HL-60/S4 treated with phorbol 12-myristate 13-acetate at 8.2 ng/mL for 4 days and 3 days (cell line): ENCODE measurements at regions not wholly inside any gene's neighbourhood (a gene's known extent, or its start where the extent isn't known, plus 50 kb on each side); places are given as distances from the start of the nearest gene placed in this dataset.

Experiments
- in situ Hi-C: fragments of 300-500 bp; cut with MboI; formaldehyde crosslinking; loops from 2 replicates; pipeline ENCODE4 v1.15.0; 2022; ENCODE audit warnings: low sequenced_read_pairs

DNA sequence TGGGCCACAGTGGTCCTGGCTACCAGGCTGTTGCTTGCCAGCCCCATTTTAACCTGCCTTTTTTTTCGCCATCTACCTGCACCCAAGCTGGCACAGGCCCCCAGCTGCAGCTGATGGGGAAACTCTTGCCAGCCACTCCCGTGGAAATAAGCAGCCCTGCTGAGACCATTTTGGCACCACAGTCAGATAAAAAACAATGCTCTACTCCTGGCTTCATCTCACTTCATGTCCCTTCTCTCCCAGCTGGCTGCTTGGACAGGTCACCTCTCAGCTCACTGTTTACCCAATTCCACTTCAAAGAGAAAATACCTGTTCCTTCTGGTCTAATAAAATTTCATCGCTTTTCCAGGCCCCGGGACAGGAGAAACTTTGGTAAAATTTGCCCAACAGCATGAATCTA is 322.6 kb upstream of the SLC30A5 start:
- in situ Hi-C loops, result no loop called here

GRCh38 chr5:68771732-68772131 is 322.1 kb upstream of the SLC30A5 start:
- in situ Hi-C loops, result no loop called here

- in situ Hi-C loops, result no loop called here
Observed at GRCh38 chr5:68776381-68776780, 317.4 kb upstream of the SLC30A5 start.

DNA sequence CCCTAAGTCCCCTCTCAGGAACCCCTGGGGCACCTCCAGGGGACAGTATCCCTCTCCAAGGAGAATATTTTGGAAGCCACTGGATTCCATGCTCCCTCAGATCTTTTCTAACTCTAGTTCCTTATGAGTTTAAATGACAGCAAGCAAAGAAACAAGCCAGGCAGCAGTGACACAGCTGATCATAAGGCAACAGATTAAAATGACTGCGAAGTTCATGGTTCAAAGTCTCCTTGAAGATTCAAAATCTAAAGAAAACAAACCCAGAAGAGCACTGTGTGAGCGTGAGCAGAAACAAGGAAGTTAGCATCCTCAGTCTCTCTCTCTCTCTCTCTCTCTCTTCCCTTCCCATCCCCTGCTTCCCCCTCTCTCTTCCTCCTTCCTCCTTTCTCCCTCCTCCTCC is 316.7 kb upstream of the SLC30A5 start:
- in situ Hi-C loops, result no loop called here

- in situ Hi-C loops, result no loop called here
Observed at GRCh38 chr5:68778484-68778883, 315.3 kb upstream of the SLC30A5 start.

DNA sequence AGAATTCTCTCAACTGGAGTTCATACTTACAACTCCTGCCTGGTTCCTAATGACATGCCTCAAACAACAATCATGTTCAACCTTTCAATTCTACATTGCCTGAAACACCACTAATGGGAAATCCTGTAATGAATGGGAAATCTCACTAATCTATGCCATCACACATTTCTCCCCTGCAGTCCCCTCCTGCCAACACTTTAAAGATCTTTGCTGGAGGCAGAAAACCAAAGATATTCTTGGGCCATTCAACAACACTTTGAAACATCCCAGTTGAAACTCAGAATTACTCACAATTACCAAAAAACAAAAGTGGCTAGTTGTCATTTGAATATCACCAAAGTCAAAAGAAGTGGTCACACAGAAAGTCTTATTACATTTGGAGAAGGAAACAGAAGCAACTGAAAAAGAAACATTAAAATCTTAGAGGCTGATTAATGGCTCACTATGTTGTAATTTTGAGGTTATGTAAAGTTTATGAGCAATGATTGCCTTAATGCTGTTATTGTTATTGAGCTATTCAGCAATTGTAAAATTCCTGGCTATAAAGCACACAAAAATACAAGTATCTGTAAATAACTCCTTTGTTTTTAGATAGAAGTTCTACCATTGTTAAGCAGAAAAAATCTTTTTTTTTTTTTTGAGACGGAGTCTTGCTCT is 313.4 kb upstream of the SLC30A5 start:
- in situ Hi-C loops, result no loop called here

DNA sequence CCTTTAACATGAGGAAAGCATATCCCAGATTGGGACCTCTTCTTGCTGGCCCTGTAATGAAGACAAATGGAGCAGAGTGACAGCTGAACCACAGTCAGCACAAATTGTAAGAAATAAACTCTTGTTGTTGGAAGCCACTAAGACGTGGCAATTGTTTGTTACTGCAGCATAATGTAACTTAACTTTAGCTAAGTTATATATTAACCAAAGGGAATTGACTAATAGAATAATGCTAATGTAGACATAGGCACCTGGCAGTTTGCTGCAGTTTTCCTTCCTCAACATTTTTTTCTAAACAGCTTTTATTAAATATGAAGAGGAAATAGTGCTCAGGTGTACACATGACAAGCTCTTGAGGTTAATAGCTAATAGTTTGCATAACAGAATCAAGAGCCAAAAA is 300.7 kb upstream of the SLC30A5 start:
- in situ Hi-C loops, result no loop called here

DNA sequence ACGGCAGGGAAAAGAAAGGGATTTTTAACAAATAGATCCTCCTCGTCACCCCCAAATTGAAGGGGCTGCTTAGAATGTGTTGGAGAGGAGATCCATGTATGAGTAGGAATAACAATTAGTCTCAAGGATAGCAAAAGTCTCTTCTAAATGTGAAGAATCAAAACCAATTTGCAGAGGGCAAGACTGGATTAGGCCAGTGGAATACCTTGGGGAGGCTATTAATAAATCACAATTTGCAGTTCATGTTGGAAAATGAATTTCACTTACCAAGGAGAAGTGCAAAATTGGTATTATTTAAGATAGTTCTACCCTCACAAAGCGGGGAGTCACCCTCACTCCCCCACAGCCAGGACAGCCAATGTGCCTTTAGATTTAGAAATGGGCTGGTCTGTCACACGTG is 299.8 kb upstream of the SLC30A5 start:
- in situ Hi-C loops, result no loop called here

GRCh38 chr5:68795190-68795589 is 298.6 kb upstream of the SLC30A5 start:
- in situ Hi-C loops, result no loop called here

DNA sequence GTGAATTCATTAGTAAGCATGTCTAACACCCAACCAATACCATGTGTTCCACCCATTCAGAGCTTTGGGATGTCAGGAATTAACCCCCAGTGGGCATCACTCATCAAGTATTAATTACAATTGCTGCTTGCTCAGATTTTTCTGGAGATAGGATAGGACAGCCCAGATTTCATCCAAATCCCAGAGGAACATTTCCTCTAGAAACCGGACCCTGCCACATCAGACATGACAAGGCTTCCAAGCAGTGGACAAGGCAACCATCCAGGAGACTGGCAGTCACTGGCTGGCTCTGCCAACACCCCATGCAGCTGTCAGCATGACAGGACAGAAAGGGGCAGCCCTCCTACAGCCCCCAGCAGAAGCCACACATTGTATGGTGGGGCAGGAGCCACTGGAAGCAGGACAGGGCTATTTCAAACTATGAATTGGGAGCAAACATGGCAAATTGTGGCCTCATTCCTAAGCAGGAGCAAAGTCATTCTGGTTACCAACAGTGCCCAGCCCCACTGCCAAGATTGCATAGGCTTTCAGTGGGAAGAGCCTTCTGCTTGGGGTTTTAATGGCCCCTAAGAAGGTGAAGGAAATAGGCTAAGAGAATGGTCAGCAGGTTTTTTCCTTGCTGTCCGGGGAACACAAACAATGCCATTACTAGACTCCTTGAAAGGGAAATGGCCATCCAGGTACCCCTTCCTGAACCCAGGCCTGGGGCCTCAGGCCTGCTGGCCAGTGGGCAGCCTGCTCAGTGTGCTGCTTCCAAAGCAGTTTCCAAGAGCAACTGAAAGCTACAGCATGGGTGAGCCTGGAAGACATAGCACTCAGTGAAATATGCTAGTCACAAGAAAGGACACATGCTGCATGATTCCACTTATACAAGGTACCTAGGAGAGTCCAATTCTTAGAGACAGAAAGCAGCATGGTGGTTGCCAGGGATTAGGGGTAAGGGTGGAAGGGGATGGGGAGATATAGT is 294.7 kb upstream of the SLC30A5 start:
- in situ Hi-C loops, result no loop called here

DNA sequence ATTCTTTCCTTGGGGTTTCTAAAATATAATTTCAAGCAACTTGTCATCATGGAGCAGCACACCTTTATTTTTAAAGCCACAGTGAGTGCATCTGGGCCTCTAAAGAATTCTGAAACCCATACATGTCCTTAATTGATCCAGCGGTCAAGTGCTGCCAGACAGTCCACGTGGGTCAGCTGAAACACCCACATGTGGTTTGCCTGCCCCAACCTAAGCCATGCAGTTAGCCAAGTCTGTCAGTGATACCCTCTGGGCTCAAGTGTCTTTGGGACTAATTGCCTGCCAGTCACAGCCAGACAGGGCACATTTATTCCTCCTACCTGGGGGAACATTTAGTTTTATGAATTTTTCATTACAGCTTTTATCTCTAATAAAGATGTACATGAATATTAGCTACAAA is 291.4 kb upstream of the SLC30A5 start:
- in situ Hi-C loops, result no loop called here

DNA sequence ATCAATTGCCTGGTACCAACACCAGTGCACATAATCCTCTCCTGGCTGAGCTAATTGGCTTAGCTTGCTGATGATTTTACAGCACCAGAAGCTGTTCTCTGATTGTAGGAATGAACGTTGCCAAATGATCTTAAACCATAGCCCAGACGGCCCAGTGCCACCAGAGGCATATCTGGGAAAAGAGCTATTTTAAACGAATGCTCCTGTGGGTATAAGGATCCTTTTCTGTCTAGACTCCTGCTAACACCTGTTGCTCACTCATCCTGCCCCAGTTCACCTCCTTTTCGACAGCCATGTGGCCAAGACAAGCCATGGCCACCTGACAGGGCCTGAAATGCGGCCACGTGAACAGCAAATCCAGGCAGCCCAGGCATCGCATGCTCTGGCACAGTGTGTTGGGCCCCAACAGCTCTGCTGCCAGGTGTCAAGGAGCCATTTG is 289.9 kb upstream of the SLC30A5 start:
- in situ Hi-C loops, result no loop called here

DNA sequence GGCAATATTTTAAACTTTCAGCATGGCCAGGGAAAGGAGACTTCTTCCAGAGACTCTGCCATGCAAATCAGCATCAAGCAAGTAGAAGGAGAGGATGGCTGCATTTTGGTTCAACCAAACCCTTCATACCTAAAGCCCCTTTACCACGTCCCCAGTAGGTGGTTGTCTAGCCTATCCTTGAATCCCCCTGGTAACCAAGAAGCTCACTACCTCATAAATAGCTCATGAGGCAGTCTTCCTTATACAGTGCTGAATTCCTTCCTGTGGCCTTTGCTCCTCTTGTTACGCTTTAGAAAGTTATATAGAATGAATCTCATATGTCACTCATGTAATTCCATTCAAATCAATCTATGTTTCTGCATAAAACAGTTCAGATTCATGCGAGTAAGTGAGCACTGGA is 289.5 kb upstream of the SLC30A5 start:
- in situ Hi-C loops, result no loop called here

DNA sequence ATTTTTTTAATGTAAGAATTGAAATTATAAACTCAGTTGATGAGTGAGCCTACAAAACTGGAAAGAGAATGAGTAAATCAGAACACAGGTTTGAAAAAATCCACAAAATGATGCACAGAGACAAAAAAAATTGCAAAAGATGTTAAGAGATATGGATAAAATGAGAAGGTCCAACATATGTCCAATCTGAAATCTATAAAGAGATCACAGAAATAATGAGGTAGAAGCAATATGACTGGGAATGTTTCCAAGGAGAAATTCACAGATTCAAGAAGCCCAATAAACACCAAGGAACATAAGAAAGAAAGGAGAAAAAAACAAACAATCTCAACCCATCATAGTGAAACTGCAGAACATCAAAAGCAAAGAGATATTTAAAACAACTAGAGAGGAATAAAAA is 288.4 kb upstream of the SLC30A5 start:
- in situ Hi-C loops, result no loop called here

GRCh38 chr5:68817632-68818031 is 276.2 kb upstream of the SLC30A5 start:
- in situ Hi-C loops, result no loop called here

DNA sequence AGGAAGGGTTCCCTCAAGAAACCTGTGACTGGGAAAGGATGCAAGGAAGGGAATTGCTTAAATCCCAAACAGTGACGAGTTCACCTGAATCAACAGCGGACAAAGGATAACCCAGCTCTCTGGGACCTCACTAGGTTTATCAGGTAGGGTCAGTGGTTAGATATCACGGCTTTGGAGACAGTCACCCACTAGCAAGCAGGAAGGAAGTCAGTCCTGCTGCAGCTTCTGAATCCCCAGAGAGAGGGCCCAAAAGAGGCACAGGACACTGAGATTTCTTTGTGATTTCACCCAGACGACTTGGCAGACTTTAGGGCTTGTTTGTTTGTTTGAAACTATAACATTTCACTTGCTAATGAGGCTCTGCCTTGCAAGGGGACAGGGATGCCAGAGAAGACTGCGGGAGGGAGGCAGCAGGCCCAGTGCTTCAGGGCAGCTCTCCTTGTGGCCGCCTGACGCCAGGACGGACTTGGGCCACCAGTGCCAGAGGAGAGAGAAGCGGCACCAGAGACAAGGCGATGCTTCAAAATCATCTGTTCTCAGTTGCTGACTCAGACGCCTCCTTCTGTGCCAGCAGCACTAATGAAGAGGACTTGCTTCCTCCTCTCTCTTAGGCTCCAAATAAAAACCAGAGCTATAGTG is 275.6 kb upstream of the SLC30A5 start:
- in situ Hi-C loops, result no loop called here

DNA sequence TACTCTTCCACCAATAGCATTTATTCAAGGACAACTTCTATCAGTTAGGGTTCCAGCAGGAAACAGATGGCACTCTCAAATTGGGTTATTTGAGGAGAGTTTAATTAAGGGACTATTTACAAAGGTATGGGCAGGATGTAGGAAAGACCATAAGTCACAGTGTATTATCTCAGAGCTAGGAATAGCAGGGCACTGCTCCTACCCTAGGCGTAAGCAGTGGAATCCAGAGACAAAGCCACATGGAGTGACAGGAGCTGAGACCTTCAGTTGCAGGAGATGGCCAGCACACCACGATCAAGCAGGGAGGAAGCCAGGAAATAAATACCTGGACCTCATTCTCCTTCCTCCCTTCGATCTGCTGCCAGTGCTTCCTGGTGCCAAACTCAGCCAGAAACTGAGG is 274.9 kb upstream of the SLC30A5 start:
- in situ Hi-C loops, result no loop called here

DNA sequence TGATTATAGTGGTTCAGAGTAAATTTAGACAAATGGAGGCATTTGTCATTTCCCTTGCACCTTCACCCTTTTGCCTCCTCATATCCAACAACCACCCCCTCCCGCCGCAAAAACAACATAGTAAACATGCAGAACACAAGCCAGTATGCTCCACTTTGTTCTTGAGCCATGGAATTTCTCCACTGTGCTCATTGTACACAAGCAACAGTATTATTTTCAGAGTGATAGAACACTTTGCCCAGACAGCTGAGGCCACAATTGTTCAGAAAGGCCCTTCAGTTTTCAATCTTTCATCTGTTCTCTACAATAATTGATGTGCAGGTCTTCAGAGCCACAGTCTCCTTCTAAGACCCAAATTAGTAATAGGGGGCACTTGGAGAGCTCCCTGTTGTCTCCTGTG is 272.8 kb upstream of the SLC30A5 start:
- in situ Hi-C loops, result no loop called here

DNA sequence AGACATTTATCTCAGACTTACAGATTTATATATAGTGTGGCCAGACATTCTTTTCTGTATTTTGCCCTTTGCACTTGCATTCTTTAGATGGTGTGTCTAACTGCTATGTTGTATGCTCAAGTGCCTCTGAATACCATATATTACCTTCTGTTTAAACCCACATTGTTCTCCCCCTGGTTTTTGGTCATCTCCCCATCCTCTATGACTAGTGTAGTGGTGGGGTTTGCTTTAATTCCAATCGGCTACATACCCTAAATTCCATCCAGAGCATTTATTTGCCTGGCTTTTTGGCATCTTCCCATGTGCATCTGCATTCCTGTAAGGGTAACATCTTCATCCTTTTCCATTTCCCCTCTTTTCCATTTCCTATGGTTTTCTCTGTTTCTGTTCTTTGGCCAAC is 271.0 kb upstream of the SLC30A5 start:
- in situ Hi-C loops, result no loop called here

- in situ Hi-C loops, result no loop called here
Observed at GRCh38 chr5:68823301-68823700, 270.5 kb upstream of the SLC30A5 start.

DNA sequence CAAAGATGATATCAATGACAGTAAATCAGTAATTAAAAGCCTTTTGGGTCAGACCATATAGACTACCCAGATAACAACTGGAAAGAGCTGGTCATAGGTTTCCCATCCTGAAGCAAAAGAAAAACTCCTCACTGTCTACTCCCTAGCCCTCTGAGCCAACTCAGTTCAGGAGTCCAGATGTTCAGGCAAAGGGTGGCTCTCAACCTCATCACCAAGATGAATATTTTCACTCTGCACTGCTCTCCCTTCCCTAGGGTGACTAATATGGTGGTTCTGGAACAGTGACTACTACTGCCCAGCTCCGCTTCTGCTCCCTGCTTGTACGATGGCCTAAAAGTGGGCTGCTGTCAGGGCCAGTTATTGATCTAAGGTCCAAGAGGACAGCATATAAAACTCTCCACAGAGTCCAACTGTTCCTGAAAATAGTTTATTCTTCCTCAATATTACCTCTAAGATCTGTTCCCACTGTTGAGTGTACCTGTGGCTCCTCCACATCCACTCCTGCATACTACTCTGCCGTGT is 263.4 kb upstream of the SLC30A5 start:
- in situ Hi-C loops, result no loop called here
